ENCODE measurements at regions not wholly inside any gene's neighbourhood (a gene's known extent, or its start where the extent isn't known, plus 50 kb on each side); places are given as distances from the start of the nearest gene placed in this dataset.

DNA sequence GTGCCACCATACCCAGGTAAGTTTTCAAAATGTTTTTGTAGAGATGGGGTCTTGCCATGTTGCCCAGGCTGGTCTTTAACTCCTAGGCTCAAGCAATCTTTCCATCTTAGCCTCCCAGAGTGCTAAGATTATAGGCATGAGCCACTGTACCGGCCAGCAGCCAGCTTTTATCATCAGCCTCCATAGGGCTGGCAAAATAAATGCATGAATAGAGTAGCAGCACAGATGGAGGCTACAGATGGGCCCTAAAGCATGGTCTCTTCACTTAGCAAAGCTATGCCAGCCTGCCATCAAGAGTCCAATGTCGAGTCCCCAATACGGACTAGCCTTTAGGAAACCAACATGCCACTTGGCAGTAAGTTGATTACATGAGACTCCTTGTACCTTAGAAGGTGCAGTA is 63.8 kb downstream of the CNTN3 start:
- 79% methylated on average over 2 of the region's 3 CpGs for WGBS (ENCODE audit: insufficient coverage)
- H3K4me3 Mint-ChIP-seq, result no peak overlapping the region
- no peak for DNase-seq
- Histone ChIP-seq H3K4me1 (ENCODE audit: control insufficient read depth in 1 of 2, insufficient read depth in 2 of 2, low read length in 2 of 2) (no peaks in the 10 kb centered on the region), H3K27ac (ENCODE audit: low read depth in 1 of 2, low read length in 2 of 2) (no peak overlapping the region), H4K20me1 (ENCODE audit: insufficient read depth, low read length) (no peaks in the 10 kb centered on the region), H3K9me3 (replicated peaks in 1 of 2; ENCODE audit: control insufficient read depth in 1 of 2, insufficient read depth in 1 of 2, low read length in 2 of 2) (peaks cover 6 to 9% of the 10 kb centered on the region in 2 donors), H3K79me2 (ENCODE audit: insufficient read depth, low read length) (no peaks in the 10 kb centered on the region), H2AFZ (ENCODE audit: insufficient read depth, low read depth, low read length, poor library complexity, severe bottlenecking) (no peak overlapping the region), H3K9ac (ENCODE audit: insufficient read depth, low read length, poor library complexity, severe bottlenecking) (no peak overlapping the region), H3K36me3 (replicated peaks in 1 of 2; ENCODE audit: control insufficient read depth in 1 of 2, insufficient read depth in 2 of 2, low read length in 2 of 2) (no peaks in the 10 kb centered on the region), H3K4me3 (replicated peaks in 1 of 3; ENCODE audit: low read depth in 2 of 3, low read length in 3 of 3) (no peak overlapping the region), H3K4me2 (replicated peaks; ENCODE audit: extremely low read depth, low read length, poor library complexity, severe bottlenecking) (no peak overlapping the region), H3K27me3 (ENCODE audit: control insufficient read depth in 2 of 2, insufficient read depth in 2 of 2, low read length in 2 of 2) (no peaks in the 10 kb centered on the region)
- no peak overlapping the region for H3K27ac Mint-ChIP-seq
- peaks cover 0 to 12% (median 8%) of the 10 kb centered on the region in 7 donors for H3K9me3 Mint-ChIP-seq
- intact Hi-C loops (cut with micrococcal nuclease), result no loop called here
- TF ChIP-seq, protein P1, sequence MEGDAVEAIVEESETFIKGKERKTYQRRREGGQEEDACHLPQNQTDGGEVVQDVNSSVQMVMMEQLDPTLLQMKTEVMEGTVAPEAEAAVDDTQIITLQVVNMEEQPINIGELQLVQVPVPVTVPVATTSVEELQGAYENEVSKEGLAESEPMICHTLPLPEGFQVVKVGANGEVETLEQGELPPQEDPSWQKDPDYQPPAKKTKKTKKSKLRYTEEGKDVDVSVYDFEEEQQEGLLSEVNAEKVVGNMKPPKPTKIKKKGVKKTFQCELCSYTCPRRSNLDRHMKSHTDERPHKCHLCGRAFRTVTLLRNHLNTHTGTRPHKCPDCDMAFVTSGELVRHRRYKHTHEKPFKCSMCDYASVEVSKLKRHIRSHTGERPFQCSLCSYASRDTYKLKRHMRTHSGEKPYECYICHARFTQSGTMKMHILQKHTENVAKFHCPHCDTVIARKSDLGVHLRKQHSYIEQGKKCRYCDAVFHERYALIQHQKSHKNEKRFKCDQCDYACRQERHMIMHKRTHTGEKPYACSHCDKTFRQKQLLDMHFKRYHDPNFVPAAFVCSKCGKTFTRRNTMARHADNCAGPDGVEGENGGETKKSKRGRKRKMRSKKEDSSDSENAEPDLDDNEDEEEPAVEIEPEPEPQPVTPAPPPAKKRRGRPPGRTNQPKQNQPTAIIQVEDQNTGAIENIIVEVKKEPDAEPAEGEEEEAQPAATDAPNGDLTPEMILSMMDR (IDR thresholded peaks at IDR 0.05), result no peak
- peaks cover 0 to 1% (median 0%) of the 10 kb centered on the region in 3 donors for H3K27me3 Mint-ChIP-seq (ENCODE audit: low read depth in 3 of 3)
- H3K36me3 Mint-ChIP-seq, result no peaks in the 10 kb centered on the region
- H3K4me1 Mint-ChIP-seq, result no peaks in the 10 kb centered on the region

DNA sequence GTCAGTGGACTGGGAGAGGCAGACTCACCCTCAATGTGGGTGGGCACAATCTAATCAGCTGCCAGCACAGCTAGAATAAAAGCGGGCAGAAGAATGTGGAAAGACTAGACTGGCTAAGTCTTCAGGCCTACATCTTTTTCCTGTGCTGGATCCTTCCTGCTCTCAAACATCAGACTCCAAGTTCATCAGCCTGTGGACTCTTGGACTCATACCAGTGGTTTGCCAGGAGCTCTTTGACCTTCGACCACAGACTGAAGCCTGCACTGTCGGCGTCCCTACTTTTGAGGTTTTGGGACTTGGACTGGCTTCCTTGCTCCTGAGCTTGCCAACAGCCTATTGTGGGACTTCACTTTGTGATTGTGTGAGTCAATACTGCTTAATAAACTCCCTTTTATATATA is 68.0 kb downstream of the CNTN3 start:
- intact Hi-C loops (cut with micrococcal nuclease), result no loop called here
- Histone ChIP-seq H3K36me3 (replicated peaks in 1 of 2; ENCODE audit: control insufficient read depth in 1 of 2, insufficient read depth in 2 of 2, low read length in 2 of 2) (no peaks in the 10 kb centered on the region), H3K4me2 (replicated peaks; ENCODE audit: extremely low read depth, low read length, poor library complexity, severe bottlenecking) (no peak overlapping the region), H3K9ac (ENCODE audit: insufficient read depth, low read length, poor library complexity, severe bottlenecking) (no peak overlapping the region), H3K27me3 (ENCODE audit: control insufficient read depth in 2 of 2, insufficient read depth in 2 of 2, low read length in 2 of 2) (no peaks in the 10 kb centered on the region), H3K4me1 (ENCODE audit: control insufficient read depth in 1 of 2, insufficient read depth in 2 of 2, low read length in 2 of 2) (no peaks in the 10 kb centered on the region), H3K4me3 (replicated peaks in 1 of 3; ENCODE audit: low read depth in 2 of 3, low read length in 3 of 3) (no peak overlapping the region), H2AFZ (ENCODE audit: insufficient read depth, low read depth, low read length, poor library complexity, severe bottlenecking) (no peak overlapping the region), H3K9me3 (replicated peaks in 1 of 2; ENCODE audit: control insufficient read depth in 1 of 2, insufficient read depth in 1 of 2, low read length in 2 of 2) (peaks cover 6 to 9% of the 10 kb centered on the region in 2 donors), H4K20me1 (ENCODE audit: insufficient read depth, low read length) (no peaks in the 10 kb centered on the region), H3K79me2 (ENCODE audit: insufficient read depth, low read length) (no peaks in the 10 kb centered on the region), H3K27ac (ENCODE audit: low read depth in 1 of 2, low read length in 2 of 2) (no peak overlapping the region)
- Mint-ChIP-seq H3K27me3 (ENCODE audit: low read depth in 3 of 3) (peaks cover 0 to 1% (median 0%) of the 10 kb centered on the region in 3 donors), H3K36me3 (no peaks in the 10 kb centered on the region), H3K9me3 (peaks cover 0 to 9% (median 4%) of the 10 kb centered on the region in 7 donors), H3K4me3 (no peak overlapping the region), H3K27ac (peak overlapping the region in 1 of 7 donors; percentile 77), H3K4me1 (no peaks in the 10 kb centered on the region)
- DNase-seq, result no peak
- WGBS (ENCODE audit: insufficient coverage), result 90% methylated on average over 3 of the region's 4 CpGs
- TF ChIP-seq, protein P1 (IDR thresholded peaks at IDR 0.05), result no peak

Measured in CD14-positive monocyte (primary cell).